ENCODE measurements at regions not wholly inside any gene's neighbourhood (a gene's known extent, or its start where the extent isn't known, plus 50 kb on each side); places are given as distances from the start of the nearest gene placed in this dataset.
A peak's percentile ranks its signal among the peaks of the same experiment; 100 is the strongest.

GRCh38 chrX:131895807-131896206 is 127.3 kb upstream of the STK26 start:
- Histone ChIP-seq H3K4me3 (replicated peaks in 1 of 2; ENCODE audit: low read depth in 1 of 2, low read length in 2 of 2) (no peak overlapping the region), H3K36me3 (ENCODE audit: control insufficient read depth in 1 of 2, insufficient read depth in 2 of 2, low read length in 2 of 2) (no peaks in the 10 kb centered on the region), H2AFZ (ENCODE audit: low read depth, low read length, poor library complexity, severe bottlenecking) (no peak overlapping the region), H3K9ac (ENCODE audit: low read length) (no peak overlapping the region), H3K79me2 (ENCODE audit: insufficient read depth, low read length) (no peaks in the 10 kb centered on the region), H4K20me1 (ENCODE audit: insufficient read depth) (no peaks in the 10 kb centered on the region), H3K27me3 (ENCODE audit: insufficient read depth, low read length) (peaks cover 5% of the 10 kb centered on the region; the same call in 1 of the 2 replicates), H3K4me2 (ENCODE audit: low read length) (no peak overlapping the region), H3K27ac (ENCODE audit: low read depth, low read length) (no peak overlapping the region), H3K4me1 (ENCODE audit: control insufficient read depth in 1 of 2, insufficient read depth in 2 of 2, low read length in 2 of 2) (no peaks in the 10 kb centered on the region), H3K9me2 (ENCODE audit: insufficient read depth) (no peaks in the 10 kb centered on the region), H3K9me3 (ENCODE audit: control insufficient read depth in 1 of 2, insufficient read depth in 1 of 2, low read depth in 1 of 2, low read length in 2 of 2) (no peaks in the 10 kb centered on the region)
- intact Hi-C loops (cut with micrococcal nuclease) = no loop called here
- ChIA-PET RAD21 (ENCODE audit: low non-redundant PET in 1 of 2, low total read pairs in 2 of 2, uncharacterized antibody in 2 of 2, unreplicated experiment in 2 of 2) (no interaction called here), CTCF (interaction anchor here (1.4 kb wide), 1 partner anchor 175 kb away, joined by 7 read pairs; no protein-coding TSS in a partner anchor), POLR2A (no interaction called here)
- ATAC-seq = no peak
- TF ChIP-seq SRF (IDR thresholded peaks at IDR 0.05; ENCODE audit: low read depth) (no peak), RAD21 (IDR thresholded peaks at IDR 0.05; ENCODE audit: low read depth) (peak; percentile 16; the same call in 1 of the 2 replicates)
- no TSS peak for BruUV-seq (replicated peaks)
- no peak for DNase-seq (ENCODE audit: low read depth, low spot score)

- Histone ChIP-seq H2AFZ (ENCODE audit: low read depth, low read length, poor library complexity, severe bottlenecking) (no peak overlapping the region), H3K9ac (ENCODE audit: low read length) (no peak overlapping the region), H3K36me3 (ENCODE audit: control insufficient read depth in 1 of 2, insufficient read depth in 2 of 2, low read length in 2 of 2) (no peaks in the 10 kb centered on the region), H3K27ac (ENCODE audit: low read depth, low read length) (no peak overlapping the region), H3K9me2 (ENCODE audit: insufficient read depth) (no peaks in the 10 kb centered on the region), H3K27me3 (ENCODE audit: insufficient read depth, low read length) (peaks cover 5% of the 10 kb centered on the region; the same call in 1 of the 2 replicates), H3K4me2 (ENCODE audit: low read length) (no peak overlapping the region), H4K20me1 (ENCODE audit: insufficient read depth) (no peaks in the 10 kb centered on the region), H3K9me3 (ENCODE audit: control insufficient read depth in 1 of 2, insufficient read depth in 1 of 2, low read depth in 1 of 2, low read length in 2 of 2) (no peaks in the 10 kb centered on the region), H3K4me3 (replicated peaks in 1 of 2; ENCODE audit: low read depth in 1 of 2, low read length in 2 of 2) (no peak overlapping the region), H3K4me1 (ENCODE audit: control insufficient read depth in 1 of 2, insufficient read depth in 2 of 2, low read length in 2 of 2) (no peaks in the 10 kb centered on the region), H3K79me2 (ENCODE audit: insufficient read depth, low read length) (no peaks in the 10 kb centered on the region)
- no TSS peak for BruUV-seq (replicated peaks)
- RAD21 ChIA-PET (ENCODE audit: low non-redundant PET in 1 of 2, low total read pairs in 2 of 2, uncharacterized antibody in 2 of 2, unreplicated experiment in 2 of 2) = no interaction called here
- intact Hi-C loops (cut with micrococcal nuclease) = no loop called here
- CTCF ChIA-PET = no interaction called here
- TF ChIP-seq EGR1 (IDR thresholded peaks at IDR 0.05; ENCODE audit: low read depth) = no peak
- TF ChIP-seq CEBPB (IDR thresholded peaks at IDR 0.05; ENCODE audit: low read depth) = no peak
- no peak for TF ChIP-seq ATF3 (IDR thresholded peaks at IDR 0.05)
- no peak for TF ChIP-seq POLR2AphosphoS5 (IDR thresholded peaks at IDR 0.05; ENCODE audit: low read depth, low read length)
- no peak for TF ChIP-seq POLR2A (IDR thresholded peaks at IDR 0.05; ENCODE audit: borderline replicate concordance, extremely low read depth, insufficient read depth, insufficient read length)
- TF ChIP-seq SP1 (IDR thresholded peaks at IDR 0.05; ENCODE audit: low read depth) = no peak
- no peak for TF ChIP-seq FOSL1 (IDR thresholded peaks at IDR 0.05; ENCODE audit: low read depth)
- no peak for TF ChIP-seq ZNF274 (IDR thresholded peaks at IDR 0.05; ENCODE audit: low read depth, low read length)
- no peak for TF ChIP-seq SIN3A (IDR thresholded peaks at IDR 0.05; ENCODE audit: low read depth)
- no peak for TF ChIP-seq ELF1 (IDR thresholded peaks at IDR 0.05; ENCODE audit: borderline replicate concordance, low read depth)
- TF ChIP-seq ZBTB33 (IDR thresholded peaks at IDR 0.05; ENCODE audit: extremely low read depth, insufficient replicate concordance, low read length) = no peak
- no peak for TF ChIP-seq CBX3 (IDR thresholded peaks at IDR 0.05; ENCODE audit: low read depth)
- TF ChIP-seq JUND (IDR thresholded peaks at IDR 0.05) = no peak
- no peak for TF ChIP-seq ZFX (IDR thresholded peaks at IDR 0.05)
- TF ChIP-seq RAD21 (IDR thresholded peaks at IDR 0.05; ENCODE audit: low read depth) = no peak
- no peak for TF ChIP-seq CTCF (IDR thresholded peaks at IDR 0.05 in 2 of 3, conservative IDR thresholded peaks at IDR 0.05 in 1 of 3; ENCODE audit: borderline replicate concordance in 1 of 3, insufficient read depth in 1 of 3, low read depth in 2 of 3, low read length in 2 of 3)
- DNase-seq (ENCODE audit: low read depth, low spot score) = no peak
- POLR2A ChIA-PET = no interaction called here
- ATAC-seq = no peak
Measured at GRCh38 chrX:131901546-131901945, 121.6 kb upstream of the STK26 start.
